ENCODE measurements at regions not wholly inside any gene's neighbourhood (a gene's known extent, or its start where the extent isn't known, plus 50 kb on each side); places are given as distances from the start of the nearest gene placed in this dataset.

DNA sequence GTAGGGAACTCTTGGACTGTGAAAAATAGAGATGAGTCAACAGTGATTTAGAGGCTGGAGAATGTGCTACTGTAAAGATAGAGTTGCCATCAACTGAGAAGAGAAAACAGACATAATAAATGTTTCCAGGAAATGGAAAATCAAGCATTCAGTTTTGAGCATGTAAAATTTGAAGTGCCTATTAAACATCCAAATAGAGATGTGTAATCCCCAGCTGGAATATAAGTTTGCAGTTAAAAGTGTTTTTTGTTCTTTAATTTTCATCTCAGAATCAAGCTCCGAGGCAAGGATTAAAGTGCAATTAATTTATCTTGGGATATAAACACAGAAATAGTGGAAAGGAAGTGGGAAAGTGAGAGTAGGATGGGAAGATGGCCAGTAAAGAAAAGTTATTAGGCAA lies 666.0 kb upstream of the RAG2 start:
- TF ChIP-seq EZH2phosphoT487 (IDR thresholded peaks at IDR 0.05; ENCODE audit: insufficient read depth, low read depth) (no peak), EZH2 (IDR thresholded peaks at IDR 0.05; ENCODE audit: insufficient read depth, poor library complexity, severe bottlenecking) (no peak)

All from GM23248 (cell line).